ENCODE measurements at regions not wholly inside any gene's neighbourhood (a gene's known extent, or its start where the extent isn't known, plus 50 kb on each side); places are given as distances from the start of the nearest gene placed in this dataset.
A peak's percentile ranks its signal among the peaks of the same experiment; 100 is the strongest.

DNA sequence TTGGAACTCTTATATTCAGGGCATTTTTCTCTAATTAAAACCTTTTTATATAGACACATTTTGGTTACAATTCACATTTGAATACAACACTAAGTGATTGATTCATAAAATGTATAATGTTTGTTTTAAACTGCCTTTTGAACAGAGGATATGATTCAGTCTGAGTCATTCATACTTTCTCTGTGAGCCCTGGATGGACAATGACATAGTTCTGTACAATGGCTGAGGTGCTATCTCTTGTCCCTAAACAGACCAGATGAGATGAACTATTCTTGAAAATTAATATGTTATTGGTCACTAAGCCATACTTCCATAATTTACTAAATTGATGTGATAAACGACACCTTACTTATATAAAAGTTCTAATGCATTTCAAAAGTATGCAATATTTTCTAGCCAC, 199.7 kb upstream of the ATXN7L3B start:
- H3K4me3 ChIP-seq (ENCODE audit: low read depth, low read length, poor library complexity, severe bottlenecking): no peak overlapping the region
- no TSS peak for BruUV-seq (replicated peaks)
- ChIA-PET POLR2A (ENCODE audit: low non-redundant PET) (no interaction called here), CTCF (no interaction called here)
- intact Hi-C loops (cut with micrococcal nuclease; ENCODE audit: unreplicated experiment): no loop called here
- no peaks in the 10 kb centered on the region for H3K36me3 ChIP-seq (ENCODE audit: insufficient read depth, low read length, poor library complexity, severe bottlenecking)
- no peaks in the 10 kb centered on the region for H3K4me1 ChIP-seq (ENCODE audit: insufficient read depth, low read length, poor library complexity, severe bottlenecking)
- no peaks in the 10 kb centered on the region for H3K27me3 ChIP-seq (replicated peaks; ENCODE audit: insufficient read depth, low read depth, low read length, poor library complexity)
- TF ChIP-seq, protein P1, sequence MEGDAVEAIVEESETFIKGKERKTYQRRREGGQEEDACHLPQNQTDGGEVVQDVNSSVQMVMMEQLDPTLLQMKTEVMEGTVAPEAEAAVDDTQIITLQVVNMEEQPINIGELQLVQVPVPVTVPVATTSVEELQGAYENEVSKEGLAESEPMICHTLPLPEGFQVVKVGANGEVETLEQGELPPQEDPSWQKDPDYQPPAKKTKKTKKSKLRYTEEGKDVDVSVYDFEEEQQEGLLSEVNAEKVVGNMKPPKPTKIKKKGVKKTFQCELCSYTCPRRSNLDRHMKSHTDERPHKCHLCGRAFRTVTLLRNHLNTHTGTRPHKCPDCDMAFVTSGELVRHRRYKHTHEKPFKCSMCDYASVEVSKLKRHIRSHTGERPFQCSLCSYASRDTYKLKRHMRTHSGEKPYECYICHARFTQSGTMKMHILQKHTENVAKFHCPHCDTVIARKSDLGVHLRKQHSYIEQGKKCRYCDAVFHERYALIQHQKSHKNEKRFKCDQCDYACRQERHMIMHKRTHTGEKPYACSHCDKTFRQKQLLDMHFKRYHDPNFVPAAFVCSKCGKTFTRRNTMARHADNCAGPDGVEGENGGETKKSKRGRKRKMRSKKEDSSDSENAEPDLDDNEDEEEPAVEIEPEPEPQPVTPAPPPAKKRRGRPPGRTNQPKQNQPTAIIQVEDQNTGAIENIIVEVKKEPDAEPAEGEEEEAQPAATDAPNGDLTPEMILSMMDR (conservative IDR thresholded peaks at IDR 0.05; ENCODE audit: low read depth, low read length): no peak
- no peak for TF ChIP-seq EZH2 (IDR thresholded peaks at IDR 0.05; ENCODE audit: borderline replicate concordance, low read depth, low read length, poor library complexity, severe bottlenecking)
- DNase-seq (ENCODE audit: low spot score): no peak
- no peak overlapping the region for H3K27ac ChIP-seq (ENCODE audit: low read depth, low read length, poor library complexity, severe bottlenecking)
- no peaks in the 10 kb centered on the region for H3K9me3 ChIP-seq (ENCODE audit: low read depth, low read length, poor library complexity, severe bottlenecking)

DNA sequence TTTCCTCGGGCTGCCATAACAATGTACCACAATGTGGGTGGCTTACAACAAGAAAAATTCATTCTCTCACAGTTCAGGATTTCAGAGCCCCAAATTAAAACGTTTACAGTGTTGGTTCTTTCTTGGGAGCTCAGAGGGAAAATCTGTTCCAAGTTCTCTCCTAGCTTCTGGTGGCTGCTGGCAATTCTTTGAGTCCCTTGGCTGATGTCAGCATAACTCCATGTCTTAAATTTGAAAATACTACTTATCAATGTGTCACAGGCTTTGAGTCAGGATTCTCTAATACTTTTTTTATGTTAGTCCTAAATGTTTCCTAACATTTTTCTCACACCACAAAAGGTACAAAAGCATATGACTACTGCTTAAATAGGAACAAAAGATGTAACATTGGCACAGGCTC, 198.4 kb upstream of the ATXN7L3B start:
- H3K36me3 ChIP-seq (ENCODE audit: insufficient read depth, low read length, poor library complexity, severe bottlenecking): no peaks in the 10 kb centered on the region
- H3K27me3 ChIP-seq (replicated peaks; ENCODE audit: insufficient read depth, low read depth, low read length, poor library complexity): no peaks in the 10 kb centered on the region
- DNase-seq (ENCODE audit: low spot score): no peak
- BruUV-seq (replicated peaks): no TSS peak
- no peak overlapping the region for H3K27ac ChIP-seq (ENCODE audit: low read depth, low read length, poor library complexity, severe bottlenecking)
- TF ChIP-seq EZH2 (IDR thresholded peaks at IDR 0.05; ENCODE audit: borderline replicate concordance, low read depth, low read length, poor library complexity, severe bottlenecking): no peak
- TF ChIP-seq, protein P1 (conservative IDR thresholded peaks at IDR 0.05; ENCODE audit: low read depth, low read length): no peak
- H3K4me3 ChIP-seq (ENCODE audit: low read depth, low read length, poor library complexity, severe bottlenecking): no peak overlapping the region
- no peaks in the 10 kb centered on the region for H3K4me1 ChIP-seq (ENCODE audit: insufficient read depth, low read length, poor library complexity, severe bottlenecking)
- intact Hi-C loops (cut with micrococcal nuclease; ENCODE audit: unreplicated experiment): no loop called here
- no peaks in the 10 kb centered on the region for H3K9me3 ChIP-seq (ENCODE audit: low read depth, low read length, poor library complexity, severe bottlenecking)
- ChIA-PET POLR2A (ENCODE audit: low non-redundant PET) (no interaction called here), CTCF (no interaction called here)

DNA sequence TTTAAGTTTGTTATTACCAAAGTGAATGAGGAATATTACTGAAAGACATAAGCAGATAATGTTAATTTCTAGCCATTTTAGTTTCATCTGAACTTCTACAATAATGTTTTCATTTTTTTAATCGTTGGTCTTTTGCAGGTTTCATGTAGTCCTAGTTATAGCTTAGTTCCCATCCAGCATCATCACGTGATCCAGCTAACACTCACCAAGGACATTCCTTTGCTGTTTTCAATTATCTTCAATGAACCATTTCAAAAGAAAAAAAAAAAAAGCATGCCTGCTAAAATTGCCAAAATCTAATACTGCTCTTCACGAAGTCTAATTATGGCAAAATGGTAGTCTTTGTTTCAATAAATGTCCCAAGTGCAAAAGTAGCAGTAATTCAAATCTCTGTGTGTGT, 187.7 kb upstream of the ATXN7L3B start:
- BruUV-seq (replicated peaks): no TSS peak
- CTCF ChIA-PET: no interaction called here

More for the DNA sequence above, 187.7 kb upstream of the ATXN7L3B start:
- POLR2A ChIA-PET (ENCODE audit: low non-redundant PET): interaction anchor here (0.6 kb wide), 1 partner anchor 363 kb away, joined by 3 read pairs; no protein-coding TSS in a partner anchor
- H3K27ac ChIP-seq (ENCODE audit: low read depth, low read length, poor library complexity, severe bottlenecking): no peak overlapping the region
- no peaks in the 10 kb centered on the region for H3K36me3 ChIP-seq (ENCODE audit: insufficient read depth, low read length, poor library complexity, severe bottlenecking)
- intact Hi-C loops (cut with micrococcal nuclease; ENCODE audit: unreplicated experiment): no loop called here
- H3K4me3 ChIP-seq (ENCODE audit: low read depth, low read length, poor library complexity, severe bottlenecking): no peak overlapping the region
- H3K27me3 ChIP-seq (replicated peaks; ENCODE audit: insufficient read depth, low read depth, low read length, poor library complexity): no peaks in the 10 kb centered on the region
- no peaks in the 10 kb centered on the region for H3K9me3 ChIP-seq (ENCODE audit: low read depth, low read length, poor library complexity, severe bottlenecking)
- H3K4me1 ChIP-seq (ENCODE audit: insufficient read depth, low read length, poor library complexity, severe bottlenecking): peaks cover 7% of the 10 kb centered on the region
- DNase-seq (ENCODE audit: low spot score): peak; percentile 54
- no peak for TF ChIP-seq EZH2 (IDR thresholded peaks at IDR 0.05; ENCODE audit: borderline replicate concordance, low read depth, low read length, poor library complexity, severe bottlenecking)
- TF ChIP-seq, protein P1 (conservative IDR thresholded peaks at IDR 0.05; ENCODE audit: low read depth, low read length): no peak

Measured in A673 (cell line).